DOHH2 (cell line): ENCODE measurements at regions not wholly inside any gene's neighbourhood (a gene's known extent, or its start where the extent isn't known, plus 50 kb on each side); places are given as distances from the start of the nearest gene placed in this dataset.

Experiments used
- H3F3A ChIP-seq: fragments of 200-600 bp; sonication (generic), shearing (Covaris generic); 2 replicates; pipeline ENCODE4 v1.6.0; 2016; ENCODE audit warnings: antibody characterized with exemption, mild to moderate bottlenecking; ENCODE audit not compliant: control insufficient read depth, insufficient read depth
- H3K27ac ChIP-seq: fragments of 200-600 bp; sonication (generic); 2 replicates; pipeline ENCODE4 v1.5.1; 2014; ENCODE audit warnings: low read depth, mild to moderate bottlenecking, low read length, moderate library complexity
- H3K27me3 ChIP-seq: fragments of 200-600 bp; sonication (generic); 2 replicates; pipeline ENCODE4 v1.6.1; 2014; ENCODE audit warnings: mild to moderate bottlenecking, low read length, mixed read lengths; ENCODE audit not compliant: control insufficient read depth
- H3K36me3 ChIP-seq: fragments of 200-600 bp; sonication (generic); 2 replicates; pipeline ENCODE4 v1.6.1; 2014; ENCODE audit warnings: mild to moderate bottlenecking, low read length, moderate library complexity, mixed read lengths; ENCODE audit not compliant: control insufficient read depth
- H3K4me1 ChIP-seq: fragments of 200-600 bp; sonication (generic); 2 replicates; pipeline ENCODE4 v1.6.1; 2014; ENCODE audit warnings: mild to moderate bottlenecking, low read length, mixed read lengths; ENCODE audit not compliant: control insufficient read depth
- H3K4me2 ChIP-seq: fragments of 200-600 bp; sonication (generic); 2 replicates; pipeline ENCODE4 v1.6.0; 2014; ENCODE audit warnings: mild to moderate bottlenecking, low read length, moderate library complexity
- H3K4me3 ChIP-seq: fragments of 200-600 bp; sonication (generic); 2 replicates; pipeline ENCODE4 v1.5.1; 2014; ENCODE audit warnings: mild to moderate bottlenecking, low read length, mixed read lengths
- H3K79me2 ChIP-seq: fragments of 200-600 bp; sonication (generic); 2 replicates; pipeline ENCODE4 v1.6.1; 2014; ENCODE audit warnings: mild to moderate bottlenecking, low read length, mixed read lengths; ENCODE audit not compliant: control insufficient read depth
- H3K9me2 ChIP-seq: fragments of 200-600 bp; sonication (generic); replicated peaks from 2 replicates; pipeline ENCODE4 v1.6.1; 2014; ENCODE audit warnings: mild to moderate bottlenecking, low read length, mixed read lengths; ENCODE audit not compliant: control insufficient read depth
- H3K9me3 ChIP-seq: fragments of 200-600 bp; sonication (generic); 2 replicates; pipeline ENCODE4 v1.6.1; 2014; ENCODE audit warnings: antibody characterized with exemption, low read length, mixed read lengths; ENCODE audit not compliant: control insufficient read depth, insufficient read depth
- H4K20me1 ChIP-seq: fragments of 200-600 bp; sonication (generic); 2 replicates; pipeline ENCODE4 v1.6.0; 2014; ENCODE audit warnings: low read depth, mild to moderate bottlenecking, antibody characterized with exemption, low read length, moderate library complexity; ENCODE audit not compliant: control insufficient read depth, insufficient read depth
- CTCF ChIP-seq: fragments of 200-600 bp; sonication (generic); IDR thresholded peaks from one replicate; pipeline ENCODE4 v1.5.1; 2014; ENCODE audit warnings: antibody characterized with exemption, mild to moderate bottlenecking, low read depth, low read length; ENCODE audit not compliant: poor library complexity, severe bottlenecking
- EZH2phosphoT487 ChIP-seq: fragments of 200-600 bp; sonication (generic); IDR thresholded peaks from 2 replicates; pipeline ENCODE4 v1.6.1; 2017; ENCODE audit warnings: borderline replicate concordance, mild to moderate bottlenecking, antibody characterized with exemption, low read length, moderate library complexity, mixed read lengths

- Histone ChIP-seq H3K4me2 (no peak overlapping the region), H3K27me3 (peaks cover 9% of the 10 kb centered on the region; the same call in 1 of the 2 replicates), H3K9me2 (no peaks in the 10 kb centered on the region), H3K79me2 (no peaks in the 10 kb centered on the region), H4K20me1 (no peaks in the 10 kb centered on the region), H3K4me1 (no peaks in the 10 kb centered on the region), H3K4me3 (no peak overlapping the region), H3F3A (no peaks in the 10 kb centered on the region), H3K36me3 (no peaks in the 10 kb centered on the region), H3K9me3 (no peaks in the 10 kb centered on the region), H3K27ac (no peak overlapping the region)
- no peak for TF ChIP-seq EZH2phosphoT487
- TF ChIP-seq CTCF: no peak
Observed at GRCh38 chr5:14090755-14091154, 52.4 kb upstream of the TRIO start.

- peaks cover 10% of the 10 kb centered on the region for H3K27me3 ChIP-seq
- no peak for TF ChIP-seq EZH2phosphoT487
- no peaks in the 10 kb centered on the region for H4K20me1 ChIP-seq
- no peaks in the 10 kb centered on the region for H3F3A ChIP-seq
- H3K36me3 ChIP-seq: no peaks in the 10 kb centered on the region
- H3K4me1 ChIP-seq: no peaks in the 10 kb centered on the region
- no peak overlapping the region for H3K27ac ChIP-seq
- no peaks in the 10 kb centered on the region for H3K79me2 ChIP-seq
- H3K9me3 ChIP-seq: no peaks in the 10 kb centered on the region
- H3K4me3 ChIP-seq: no peak overlapping the region
- no peak overlapping the region for H3K4me2 ChIP-seq
- no peaks in the 10 kb centered on the region for H3K9me2 ChIP-seq
Observed at GRCh38 chr5:14090290-14090689, 52.9 kb upstream of the TRIO start.

GRCh38 chr5:14089198-14089597 is 53.9 kb upstream of the TRIO start:
- Histone ChIP-seq H3K4me1 (no peaks in the 10 kb centered on the region), H3K27me3 (peaks cover 14% of the 10 kb centered on the region), H3K9me3 (no peaks in the 10 kb centered on the region), H3K27ac (no peak overlapping the region), H3K4me3 (no peak overlapping the region), H3F3A (no peaks in the 10 kb centered on the region), H3K36me3 (no peaks in the 10 kb centered on the region), H3K4me2 (no peak overlapping the region), H3K9me2 (no peaks in the 10 kb centered on the region), H3K79me2 (no peaks in the 10 kb centered on the region), H4K20me1 (no peaks in the 10 kb centered on the region)
- TF ChIP-seq CTCF: no peak
- TF ChIP-seq EZH2phosphoT487: no peak

GRCh38 chr5:14086261-14086660 is 56.9 kb upstream of the TRIO start:
- Histone ChIP-seq H3K4me1 (0 out of 2 replicates have a peak, but pooled peaks cover 3% of the 10 kb centered on the region), H3K4me3 (no peak overlapping the region)
- TF ChIP-seq CTCF (no peak), EZH2phosphoT487 (no peak)

More at GRCh38 chr5:14086261-14086660, 56.9 kb upstream of the TRIO start:
- H3K9me2 ChIP-seq: no peaks in the 10 kb centered on the region
- no peaks in the 10 kb centered on the region for H3K9me3 ChIP-seq
- no peaks in the 10 kb centered on the region for H3K36me3 ChIP-seq
- H3K27me3 ChIP-seq: peaks cover 11% of the 10 kb centered on the region
- no peak overlapping the region for H3K4me2 ChIP-seq
- no peaks in the 10 kb centered on the region for H3K79me2 ChIP-seq
- H3F3A ChIP-seq: no peaks in the 10 kb centered on the region
- H3K27ac ChIP-seq: no peak overlapping the region
- no peaks in the 10 kb centered on the region for H4K20me1 ChIP-seq
